ENCODE measurements at regions not wholly inside any gene's neighbourhood (a gene's known extent, or its start where the extent isn't known, plus 50 kb on each side); places are given as distances from the start of the nearest gene placed in this dataset.

DNA sequence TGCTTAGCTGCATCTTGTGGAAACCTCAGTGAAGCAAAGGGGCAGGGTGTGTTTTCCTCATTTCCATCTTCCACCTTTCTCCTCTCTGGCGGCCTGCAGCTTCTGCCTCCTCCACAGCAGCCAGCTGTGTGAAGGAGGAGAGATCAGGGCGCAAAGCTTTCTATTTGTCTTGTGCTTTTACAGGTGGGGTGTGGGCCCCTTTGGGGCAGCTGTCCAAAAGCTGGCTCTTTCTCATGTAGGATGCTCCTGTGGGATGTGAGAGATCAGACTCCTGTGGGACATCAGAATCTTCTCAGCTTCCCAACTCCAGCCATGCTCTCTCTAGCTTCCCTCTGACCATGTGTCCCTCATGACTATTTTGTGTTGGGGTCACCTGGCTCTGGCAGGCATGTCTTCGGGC lies 227.1 kb downstream of the MID1 start:
- H3K4me1 ChIP-seq (ENCODE audit: control insufficient read depth, low read depth, low read length): no peaks in the 10 kb centered on the region
- no peak overlapping the region for H4K8ac ChIP-seq (ENCODE audit: low read depth, low read length)
- no peak overlapping the region for H3K4ac ChIP-seq (ENCODE audit: low read depth, low read length)
- H3K4me2 ChIP-seq (ENCODE audit: low read length): no peak overlapping the region
- H3K79me2 ChIP-seq (ENCODE audit: control insufficient read depth, insufficient read depth, low read length): no peaks in the 10 kb centered on the region
- no peak overlapping the region for H2BK120ac ChIP-seq (ENCODE audit: low read depth, low read length)
- H3K36me3 ChIP-seq (ENCODE audit: control insufficient read depth, insufficient read depth, low read length): no peaks in the 10 kb centered on the region
- DNase-seq: no peak
- no peak overlapping the region for H3K9ac ChIP-seq (ENCODE audit: low read length)
- no peak overlapping the region for H3K4me3 ChIP-seq (ENCODE audit: low read length)
- no peak overlapping the region for H2AK5ac ChIP-seq (ENCODE audit: low read length)
- no peaks in the 10 kb centered on the region for H3K79me1 ChIP-seq (ENCODE audit: low read length)
- H3K18ac ChIP-seq (ENCODE audit: low read length): no peak overlapping the region
- H3K56ac ChIP-seq (ENCODE audit: low read length): no peak overlapping the region
- no peak overlapping the region for H2BK15ac ChIP-seq (replicated peaks; ENCODE audit: low read depth)
- WGBS (ENCODE audit: extremely low coverage, insufficient coverage, low lambda C conversion rate): no CpG with 5 or more reads among the region's 3 CpGs
- H3K27ac ChIP-seq (ENCODE audit: low read depth, low read length): no peak overlapping the region
- no peaks in the 10 kb centered on the region for H3K27me3 ChIP-seq (ENCODE audit: insufficient read depth, low read length, poor library complexity)
- no peak overlapping the region for H3K23ac ChIP-seq (ENCODE audit: low read length)
- H2BK5ac ChIP-seq (ENCODE audit: low read length): no peak overlapping the region
- no peak overlapping the region for H4K5ac ChIP-seq (ENCODE audit: low read length)

DNA sequence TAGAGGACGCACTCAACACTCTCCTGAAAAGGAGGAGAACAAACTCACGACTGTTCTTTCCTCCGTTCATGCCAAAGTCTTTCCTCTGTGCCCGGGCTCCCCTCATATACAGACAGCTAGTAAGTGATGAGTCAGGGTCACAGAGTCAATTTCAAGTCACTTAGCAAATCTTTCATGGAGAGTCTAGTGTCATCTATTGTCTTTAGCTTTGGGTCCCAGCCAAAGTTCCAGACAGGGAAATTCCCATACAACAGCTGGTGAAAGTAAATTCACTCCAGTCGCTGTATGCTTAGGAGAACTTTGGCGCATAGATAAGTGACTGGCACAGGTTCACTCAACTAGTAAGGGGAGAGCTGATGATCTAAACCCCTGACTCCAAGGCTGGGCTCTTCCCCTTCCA lies 226.5 kb downstream of the MID1 start:
- H3K4me1 ChIP-seq (ENCODE audit: control insufficient read depth, low read depth, low read length): no peaks in the 10 kb centered on the region
- no peak overlapping the region for H3K4me3 ChIP-seq (ENCODE audit: low read length)
- H4K5ac ChIP-seq (ENCODE audit: low read length): no peak overlapping the region
- no peaks in the 10 kb centered on the region for H3K79me1 ChIP-seq (ENCODE audit: low read length)
- H3K23ac ChIP-seq (ENCODE audit: low read length): no peak overlapping the region
- no peak overlapping the region for H2BK15ac ChIP-seq (replicated peaks; ENCODE audit: low read depth)
- H3K18ac ChIP-seq (ENCODE audit: low read length): no peak overlapping the region
- no peak overlapping the region for H3K9ac ChIP-seq (ENCODE audit: low read length)
- no peaks in the 10 kb centered on the region for H3K27me3 ChIP-seq (ENCODE audit: insufficient read depth, low read length, poor library complexity)
- no peak for DNase-seq
- H3K79me2 ChIP-seq (ENCODE audit: control insufficient read depth, insufficient read depth, low read length): no peaks in the 10 kb centered on the region
- no peaks in the 10 kb centered on the region for H3K36me3 ChIP-seq (ENCODE audit: control insufficient read depth, insufficient read depth, low read length)
- H4K8ac ChIP-seq (ENCODE audit: low read depth, low read length): no peak overlapping the region
- WGBS (ENCODE audit: extremely low coverage, insufficient coverage, low lambda C conversion rate): no CpG with 5 or more reads among the region's 6 CpGs
- no peak overlapping the region for H3K27ac ChIP-seq (ENCODE audit: low read depth, low read length)
- no peak overlapping the region for H3K56ac ChIP-seq (ENCODE audit: low read length)
- no peak overlapping the region for H3K4me2 ChIP-seq (ENCODE audit: low read length)
- H3K4ac ChIP-seq (ENCODE audit: low read depth, low read length): no peak overlapping the region
- no peak overlapping the region for H2BK5ac ChIP-seq (ENCODE audit: low read length)
- H2AK5ac ChIP-seq (ENCODE audit: low read length): no peak overlapping the region
- no peak overlapping the region for H2BK120ac ChIP-seq (ENCODE audit: low read depth, low read length)

DNA sequence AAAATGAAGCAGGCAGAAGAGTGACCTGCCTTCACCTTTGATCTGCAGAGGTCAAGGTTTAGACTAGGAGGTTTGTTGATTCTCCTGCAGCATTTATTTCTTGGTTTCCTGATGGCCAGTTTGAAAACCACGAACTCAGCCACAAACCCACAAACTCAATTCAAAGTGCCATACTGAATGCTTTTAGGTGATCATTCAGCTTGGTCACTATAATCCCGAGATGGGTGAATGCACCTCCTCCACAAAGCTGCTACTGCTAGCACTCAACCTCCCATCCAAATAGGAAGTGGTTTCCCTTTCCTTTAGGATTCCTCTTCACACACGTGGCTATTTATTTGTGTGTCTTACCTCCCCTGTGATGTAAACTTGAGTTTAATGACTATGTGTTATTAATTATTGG lies 225.2 kb downstream of the MID1 start:
- Histone ChIP-seq H3K27ac (ENCODE audit: low read depth, low read length) (no peak overlapping the region), H3K4me3 (ENCODE audit: low read length) (no peak overlapping the region), H3K4me2 (ENCODE audit: low read length) (no peak overlapping the region), H3K23ac (ENCODE audit: low read length) (no peak overlapping the region), H3K4ac (ENCODE audit: low read depth, low read length) (no peak overlapping the region), H2AK5ac (ENCODE audit: low read length) (no peak overlapping the region), H2BK120ac (ENCODE audit: low read depth, low read length) (no peak overlapping the region), H3K4me1 (ENCODE audit: control insufficient read depth, low read depth, low read length) (no peaks in the 10 kb centered on the region), H2BK15ac (replicated peaks; ENCODE audit: low read depth) (no peak overlapping the region), H3K27me3 (ENCODE audit: insufficient read depth, low read length, poor library complexity) (no peaks in the 10 kb centered on the region), H3K79me2 (ENCODE audit: control insufficient read depth, insufficient read depth, low read length) (no peaks in the 10 kb centered on the region), H3K18ac (ENCODE audit: low read length) (no peak overlapping the region), H4K8ac (ENCODE audit: low read depth, low read length) (no peak overlapping the region), H3K79me1 (ENCODE audit: low read length) (no peaks in the 10 kb centered on the region), H3K36me3 (ENCODE audit: control insufficient read depth, insufficient read depth, low read length) (no peaks in the 10 kb centered on the region), H3K9ac (ENCODE audit: low read length) (no peak overlapping the region), H4K5ac (ENCODE audit: low read length) (no peak overlapping the region), H3K56ac (ENCODE audit: low read length) (no peak overlapping the region), H2BK5ac (ENCODE audit: low read length) (no peak overlapping the region)
- WGBS (ENCODE audit: extremely low coverage, insufficient coverage, low lambda C conversion rate): no CpG with 5 or more reads among the region's 3 CpGs
- DNase-seq: no peak
